SK-N-SH (cell line): ENCODE measurements at regions not wholly inside any gene's neighbourhood (a gene's known extent, or its start where the extent isn't known, plus 50 kb on each side); places are given as distances from the start of the nearest gene placed in this dataset.
A peak's percentile ranks its signal among the peaks of the same experiment; 100 is the strongest.

Experiments used
- CTCF ChIA-PET: fragments of 300-600, 350-600 bp; formaldehyde crosslinking; extraction: SDS; loops from one replicate; lab custom pipeline; 2021; lab: Yijun Ruan, JAX
- POLR2A ChIA-PET: fragments of 350-600 bp; sonication (Branson Sonifier 250); formaldehyde crosslinking; extraction: SDS; loops from one replicate; lab custom pipeline; 2020; ENCODE audit warnings: antibody characterized with exemption, inconsistent platforms; lab: Yijun Ruan, JAX
- DNase-seq: peaks from one replicate; pipeline ENCODE4 v3.0.0; 2012
- H2AFZ ChIP-seq: fragments of 200-600 bp; sonication (generic); 2 replicates; pipeline ENCODE4 v1.8.1; 2016; ENCODE audit warnings: antibody characterized with exemption, mild to moderate bottlenecking, low read depth
- H3F3A ChIP-seq: fragments of 200-600 bp; sonication (generic); replicated peaks from 2 replicates; pipeline ENCODE3; 2016; ENCODE audit warnings: antibody characterized with exemption, mild to moderate bottlenecking; ENCODE audit not compliant: insufficient read depth
- H3K27ac ChIP-seq, 2 experiments: fragments of 200-500 bp in 1 of 2; fragments of 200-600 bp in 1 of 2; sonication (Bioruptor generic) in 1 of 2; sonication (generic), shearing (Covaris generic) in 1 of 2; 2 replicates each; pipeline versions ENCODE4 v1.5.1 to v1.6.1; 2014 to 2016; ENCODE audit warnings: low read depth in 2 of 2, inconsistent platforms in 1 of 2, low read length in 1 of 2, mild to moderate bottlenecking in 1 of 2, mixed read lengths in 1 of 2
- H3K27me3 ChIP-seq: fragments of 200-600 bp; sonication (generic), shearing (Covaris generic); 2 replicates; pipeline ENCODE4 v1.6.1; 2016; ENCODE audit warnings: mixed run types; ENCODE audit not compliant: insufficient read depth
- H3K36me3 ChIP-seq, 2 experiments: fragments of 200-500 bp in 1 of 2; fragments of 200-600 bp in 1 of 2; sonication (Bioruptor generic) in 1 of 2; sonication (generic) in 1 of 2; replicated peaks in 1 of 2; 2 replicates each; pipeline versions ENCODE3 to v1.5.1; 2014 to 2016; ENCODE audit warnings: low read length in 1 of 2, mild to moderate bottlenecking in 1 of 2; ENCODE audit not compliant: insufficient read depth in 2 of 2, control insufficient read depth in 1 of 2
- H3K4me1 ChIP-seq, 2 experiments: fragments of 200-500 bp in 1 of 2; fragments of 200-600 bp in 1 of 2; sonication (Bioruptor generic) in 1 of 2; sonication (generic), shearing (Covaris generic) in 1 of 2; 2 replicates each; pipeline versions ENCODE4 v1.5.1 to v1.6.1; 2014 to 2016; ENCODE audit warnings: low read depth in 1 of 2, low read length in 1 of 2, mixed run types in 1 of 2; ENCODE audit not compliant: insufficient read depth in 2 of 2, control insufficient read depth in 1 of 2
- H3K4me2 ChIP-seq: fragments of 200-600 bp; sonication (generic), shearing (Covaris generic); 2 replicates; pipeline ENCODE4 v1.6.1; 2017; ENCODE audit warnings: mixed run types
- H3K4me3 ChIP-seq, 2 experiments: fragments of 200-500 bp in 1 of 2; fragments of 200-600 bp in 1 of 2; sonication (Bioruptor generic) in 1 of 2; sonication (generic), shearing (Covaris generic) in 1 of 2; 2 replicates each; pipeline versions ENCODE4 v1.5.1 to v1.8.1; 2014 to 2016; ENCODE audit warnings: low read depth in 2 of 2, inconsistent platforms in 1 of 2, low read length in 1 of 2, mild to moderate bottlenecking in 1 of 2, mixed read lengths in 1 of 2, moderate library complexity in 1 of 2
- H3K79me2 ChIP-seq: fragments of 200-600 bp; sonication (generic); 2 replicates; pipeline ENCODE4 v1.8.1; 2017; ENCODE audit warnings: mild to moderate bottlenecking; ENCODE audit not compliant: insufficient read depth
- H3K9ac ChIP-seq: fragments of 200-600 bp; sonication (generic); 2 replicates; pipeline ENCODE4 v1.6.1; 2017; ENCODE audit warnings: mixed run types
- H3K9me2 ChIP-seq: fragments of 200-600 bp; sonication (generic); 2 replicates; pipeline ENCODE4 v1.6.1; 2017; ENCODE audit warnings: mixed run types
- H3K9me3 ChIP-seq: fragments of 200-600 bp; sonication (generic); 2 replicates; pipeline ENCODE4 v1.6.1; 2017; ENCODE audit warnings: mixed run types, mild to moderate bottlenecking, moderate library complexity
- H4K20me1 ChIP-seq: fragments of 200-600 bp; sonication (generic); 2 replicates; pipeline ENCODE4 v1.6.1; 2017; ENCODE audit warnings: mild to moderate bottlenecking, mixed run types; ENCODE audit not compliant: insufficient read depth
- CTCF ChIP-seq: fragments of 200-600 bp; sonication (generic); IDR thresholded peaks from 2 replicates; pipeline ENCODE4 v1.6.1; 2017; ENCODE audit warnings: antibody characterized with exemption, mild to moderate bottlenecking, moderate library complexity
- ELF1 ChIP-seq: IDR thresholded peaks from 2 replicates; pipeline ENCODE4 v1.4.0; 2012
- EP300 ChIP-seq, 2 experiments: IDR thresholded peaks; 2 replicates each; pipeline versions ENCODE4 v1.4.0 to v1.6.1; 2012; ENCODE audit warnings: borderline replicate concordance in 1 of 2, low read depth in 1 of 2, low read length in 1 of 2
- EZH2phosphoT487 ChIP-seq: fragments of 200-600 bp; sonication (generic); IDR thresholded peaks from 2 replicates; pipeline ENCODE4 v1.6.1; 2017; ENCODE audit warnings: low read depth, mixed run types, mild to moderate bottlenecking, antibody characterized with exemption, moderate library complexity, borderline replicate concordance
- FOXJ3 ChIP-seq: sonication (generic); formaldehyde crosslinking; IDR thresholded peaks from 2 replicates; pipeline ENCODE4 v1.5.1; 2020; ENCODE audit warnings: mild to moderate bottlenecking, missing genetic modification reagents
- FOXM1 ChIP-seq: IDR thresholded peaks from 2 replicates; pipeline ENCODE4 v1.4.0; 2012; ENCODE audit warnings: low read depth, mild to moderate bottlenecking
- IRF3 ChIP-seq: fragments of 150-350 bp; IDR thresholded peaks from 2 replicates; pipeline ENCODE4 v1.6.1; 2016; ENCODE audit warnings: mild to moderate bottlenecking, low read depth, low read length
- NRF1 ChIP-seq: IDR thresholded peaks from 2 replicates; pipeline ENCODE4 v1.6.1; 2012; ENCODE audit warnings: low read depth, mild to moderate bottlenecking, low read length
- PBX3 ChIP-seq: IDR thresholded peaks from 2 replicates; pipeline ENCODE4; 2012
- RCOR1 ChIP-seq: fragments of 150-350 bp; IDR thresholded peaks from 2 replicates; pipeline ENCODE4 v1.6.1; 2017; ENCODE audit warnings: antibody characterized with exemption, low read length
- RFX5 ChIP-seq: IDR thresholded peaks from 2 replicates; pipeline ENCODE4 v1.6.1; 2012; ENCODE audit warnings: mild to moderate bottlenecking, improper control_type of control experiment, low read length
- RXRA ChIP-seq: IDR thresholded peaks from 2 replicates; pipeline ENCODE4 v1.4.0; 2012; ENCODE audit warnings: low read depth, mild to moderate bottlenecking, borderline replicate concordance
- TAF1 ChIP-seq: IDR thresholded peaks from 2 replicates; pipeline ENCODE4 v1.6.1; 2012; ENCODE audit warnings: low read depth, mild to moderate bottlenecking, low read length, moderate library complexity, borderline replicate concordance
- TCF12 ChIP-seq: IDR thresholded peaks from 2 replicates; pipeline ENCODE4 v1.4.0; 2012
- TEAD4 ChIP-seq: IDR thresholded peaks from 2 replicates; pipeline ENCODE4 v1.4.0; 2012; ENCODE audit warnings: mild to moderate bottlenecking, borderline replicate concordance; ENCODE audit not compliant: insufficient read depth
- ZBTB33 ChIP-seq: IDR thresholded peaks from 2 replicates; pipeline ENCODE4 v1.4.0; 2012; ENCODE audit warnings: low read depth, borderline replicate concordance
- WGBS: methylation state at CpG from one replicate; pipeline ENCODE4 v1.1.6; 2017; ENCODE audit warnings: low lambda C conversion rate; 5-methylcytosine and 5-hydroxymethylcytosine counted together

- Histone ChIP-seq H4K20me1 (no peaks in the 10 kb centered on the region), H3K79me2 (no peaks in the 10 kb centered on the region), H3K9ac (no peak overlapping the region), H3K4me1 (peaks cover 0 to 6% of the 10 kb centered on the region in 2 experiments; a peak in 1 of 4 replicates), H2AFZ (no peak overlapping the region), H3K27me3 (peaks cover 12% of the 10 kb centered on the region; the same call in 1 of the 2 replicates), H3K9me3 (no peaks in the 10 kb centered on the region), H3K4me3 (no peak overlapping the region), H3K9me2 (no peaks in the 10 kb centered on the region), H3F3A (no peaks in the 10 kb centered on the region), H3K27ac (no peak overlapping the region), H3K4me2 (no peak overlapping the region), H3K36me3 (no peaks in the 10 kb centered on the region)
- DNase-seq, result no peak
- ChIA-PET CTCF (no interaction called here), POLR2A (no interaction called here)
- TF ChIP-seq TAF1, result no peak
- no peak for TF ChIP-seq FOXJ3 (CRISPR knock-in tag)
- no peak for TF ChIP-seq ELF1
- no peak for TF ChIP-seq RCOR1
- no peak for TF ChIP-seq RXRA
- no peak for TF ChIP-seq RFX5
- no peak for TF ChIP-seq ZBTB33
- no peak for TF ChIP-seq TEAD4
- TF ChIP-seq PBX3, result no peak
- TF ChIP-seq EP300 (IDR thresholded peaks at IDR 0.05; ENCODE audit: borderline replicate concordance in 1 of 2, low read depth in 1 of 2, low read length in 1 of 2), result no peak
- WGBS, result 9% methylated on average over 1 of the region's 1 CpG
These were observed 231.4 kb upstream of the POU1F1 start for GRCh38 chr3:87507753-87508152.

GRCh38 chr3:87503900-87504498 lies 227.6 kb upstream of the POU1F1 start:
- peak; percentile 47 for DNase-seq
- Histone ChIP-seq H3K79me2 (no peaks in the 10 kb centered on the region), H3K9me3 (no peaks in the 10 kb centered on the region), H2AFZ (no peak overlapping the region), H3K9ac (no peak overlapping the region), H3F3A (no peaks in the 10 kb centered on the region), H3K36me3 (no peaks in the 10 kb centered on the region), H3K27ac (no peak overlapping the region), H3K9me2 (no peaks in the 10 kb centered on the region), H3K4me2 (no peak overlapping the region), H3K4me1 (peaks cover 0 to 6% of the 10 kb centered on the region in 2 experiments; a peak in 1 of 4 replicates), H3K27me3 (peaks cover 6% of the 10 kb centered on the region; the same call in 1 of the 2 replicates), H4K20me1 (no peaks in the 10 kb centered on the region), H3K4me3 (no peak overlapping the region; a peak in 1 of 4 replicates)
- ChIA-PET CTCF (interaction anchor here (0.7 to 2.9 kb wide), 2 partner anchors 8 to 153 kb away, joined by 3 to 15 read pairs; no protein-coding TSS in a partner anchor), POLR2A (no interaction called here)
- WGBS, result 7% methylated on average over 8 of the region's 8 CpGs
- no peak for TF ChIP-seq RXRA
- TF ChIP-seq PBX3, result no peak
- TF ChIP-seq EP300 (IDR thresholded peaks at IDR 0.05; ENCODE audit: borderline replicate concordance in 1 of 2, low read depth in 1 of 2, low read length in 1 of 2), result no peak
- no peak for TF ChIP-seq EZH2phosphoT487
- peak; percentile 92 for TF ChIP-seq CTCF
- no peak for TF ChIP-seq ZBTB33
- no peak for TF ChIP-seq NRF1
- TF ChIP-seq TCF12, result no peak
- TF ChIP-seq TAF1, result no peak
- no peak for TF ChIP-seq FOXM1
- TF ChIP-seq IRF3, result no peak
